GM12878 (cell line): ENCODE measurements at regions not wholly inside any gene's neighbourhood (a gene's known extent, or its start where the extent isn't known, plus 50 kb on each side); places are given as distances from the start of the nearest gene placed in this dataset.

Experiments
- ATAC-seq: fragments of 200-7000 bp; cut with Tn5 transposase; 3 replicates; pipeline ENCODE4 v1.9.1; 2020; ENCODE audit warnings: mild to moderate bottlenecking, moderate library complexity
- BruUV-seq: library from RNA; stranded (reverse); fragments of 400-500 nt; replicated peaks from 2 replicates; lab custom pipeline; 2021; lab: Mats Ljungman, UMichigan
- CTCF ChIA-PET: fragments of 300-600 bp; sonication (Branson Sonifier 250); formaldehyde crosslinking; extraction: SDS; loops from one replicate; lab custom pipeline; 2021; ENCODE audit warnings: inconsistent platforms; lab: Yijun Ruan, JAX
- POLR2A ChIA-PET: fragments of 350-600 bp; formaldehyde crosslinking; extraction: SDS; loops from one replicate; lab custom pipeline; 2021; ENCODE audit warnings: inconsistent platforms; lab: Charles Lee
- RAD21 ChIA-PET: fragments of 300-600 bp; sonication (Branson Sonifier 250); formaldehyde crosslinking; loops from one replicate; lab custom pipeline; 2023; ENCODE audit warnings: antibody characterized with exemption; ENCODE audit not compliant: unreplicated experiment; lab: Charles Lee
- SMC1A ChIA-PET: fragments of 300-600 bp; sonication (Branson Sonifier 250); formaldehyde crosslinking; loops from one replicate; lab custom pipeline; 2023; ENCODE audit not compliant: unreplicated experiment, uncharacterized antibody; lab: Charles Lee
- DNase-seq: peaks from one replicate; pipeline ENCODE4 v3.0.0-alpha.2; 2011; ENCODE audit warnings: low read depth, low spot score
- FAIRE-seq: peaks from 3 replicates; lab custom pipeline; 2011; peaks lifted over from hg19 to GRCh38; lab: Jason Lieb, UNC
- H2AFZ ChIP-seq: 2 replicates; pipeline ENCODE4 v1.6.0; 2011; ENCODE audit warnings: low read depth, low read length, control low read depth; ENCODE audit not compliant: control insufficient read depth
- H3K27ac ChIP-seq: 2 replicates; pipeline ENCODE4 v1.5.1; 2011; ENCODE audit warnings: control low read depth; ENCODE audit not compliant: control insufficient read depth, insufficient read depth
- H3K27me3 ChIP-seq, 2 experiments: replicated peaks in 1 of 2; 2 replicates each; pipeline versions ENCODE4 v1.6.0 to v1.6.1; 2011; ENCODE audit warnings: low read length in 1 of 2; ENCODE audit not compliant: control insufficient read depth in 2 of 2, insufficient read depth in 2 of 2
- H3K36me3 ChIP-seq, 2 experiments: 2 replicates each; pipeline ENCODE4 v1.5.1; 2011; ENCODE audit warnings: low read length in 1 of 2; ENCODE audit not compliant: control insufficient read depth in 2 of 2, insufficient read depth in 2 of 2
- H3K4me1 ChIP-seq: 2 replicates; pipeline ENCODE4 v1.6.1; 2011; ENCODE audit warnings: mild to moderate bottlenecking, low read length, moderate library complexity, mixed read lengths; ENCODE audit not compliant: control insufficient read depth, insufficient read depth
- H3K4me2 ChIP-seq: 2 replicates; pipeline ENCODE4 v1.6.0; 2011; ENCODE audit warnings: control low read depth; ENCODE audit not compliant: control insufficient read depth, insufficient read depth
- H3K4me3 ChIP-seq: fragments of 200-600 bp; sonication (generic); 2 replicates; pipeline ENCODE4 v1.5.1; 2016
- H3K79me2 ChIP-seq: 2 replicates; pipeline ENCODE4 v1.6.0; 2011; ENCODE audit warnings: low read length; ENCODE audit not compliant: control insufficient read depth, insufficient read depth
- H3K9ac ChIP-seq: 2 replicates; pipeline ENCODE4 v1.8.0; 2011; ENCODE audit warnings: low read length, control low read depth, mixed read lengths; ENCODE audit not compliant: control insufficient read depth, insufficient read depth
- H3K9me3 ChIP-seq: replicated peaks from 3 replicates; pipeline ENCODE4 v1.5.1; 2011; ENCODE audit warnings: mild to moderate bottlenecking, low read length; ENCODE audit not compliant: control insufficient read depth, insufficient read depth
- H4K20me1 ChIP-seq: 2 replicates; pipeline ENCODE4 v1.6.0; 2011; ENCODE audit not compliant: control insufficient read depth, insufficient read depth
- BCL11A ChIP-seq: IDR thresholded peaks from 2 replicates; pipeline ENCODE4 v1.6.1; 2011; ENCODE audit warnings: low read depth, low read length
- HDAC2 ChIP-seq: fragments of 200-600 bp; sonication (generic); IDR thresholded peaks from 2 replicates; pipeline ENCODE4 v1.6.1; 2017
- NFYB ChIP-seq: IDR thresholded peaks from 2 replicates; pipeline ENCODE4 v1.6.1; 2011; ENCODE audit warnings: low read depth, mild to moderate bottlenecking, low read length, improper control_type of control experiment, moderate library complexity; ENCODE audit not compliant: insufficient read depth
- PAX5 ChIP-seq: IDR thresholded peaks from 2 replicates; pipeline ENCODE4 v1.6.1; 2011; ENCODE audit warnings: low read depth, low read length, borderline replicate concordance
- RELA ChIP-seq: fragments of 450-650 bp; IDR thresholded peaks from 2 replicates; pipeline ENCODE4 v1.8.0; 2014; ENCODE audit warnings: borderline replicate concordance; ENCODE audit not compliant: partially characterized antibody
- RFX5 ChIP-seq: IDR thresholded peaks from 2 replicates; pipeline ENCODE4 v1.6.1; 2011; ENCODE audit warnings: low read depth, low read length, improper control_type of control experiment
- SRF ChIP-seq, 2 experiments: IDR thresholded peaks; 2 replicates each; pipeline ENCODE4 v1.6.1; 2011; ENCODE audit warnings: low read depth in 2 of 2, low read length in 2 of 2, mild to moderate bottlenecking in 1 of 2, moderate library complexity in 1 of 2
- TAF1 ChIP-seq: IDR thresholded peaks from 2 replicates; pipeline ENCODE4 v1.6.1; 2011; ENCODE audit warnings: mild to moderate bottlenecking, low read depth, low read length, borderline replicate concordance
- TARDBP ChIP-seq: IDR thresholded peaks from 2 replicates; pipeline ENCODE4 v1.6.1; 2016; ENCODE audit warnings: borderline replicate concordance
- WGBS: methylation state at CpG from one replicate; pipeline ENCODE4 v1.1.6; 2016; ENCODE audit warnings: low lambda C conversion rate; ENCODE audit not compliant: insufficient replicate concordance, insufficient coverage; ENCODE audit errors: missing lambda C conversion rate; 5-methylcytosine and 5-hydroxymethylcytosine counted together
- in situ Hi-C: fragments of 300-500 bp; cut with MboI; formaldehyde crosslinking; loops from 9 replicates; pipeline ENCODE4 v1.14.3; 2018; ENCODE audit warnings: mixed read lengths
- intact Hi-C: fragments of 100-400 bp; cut with micrococcal nuclease; formaldehyde crosslinking; loops from one replicate; pipeline ENCODE4 v1.14.2; 2022; ENCODE audit not compliant: unreplicated experiment
- TF ChIP-seq, protein P1 (sequence below): fragments of 450-650 bp; IDR thresholded peaks from 2 replicates; pipeline ENCODE4 v1.6.1; 2017; ENCODE audit warnings: mild to moderate bottlenecking, moderate library complexity
- TF ChIP-seq, protein P2 (sequence below): fragments of 450-650 bp; IDR thresholded peaks from 2 replicates; pipeline ENCODE4 v1.6.1; 2017; ENCODE audit warnings: mild to moderate bottlenecking
- TF ChIP-seq, protein P3 (sequence below): fragments of 450-650 bp; IDR thresholded peaks from 2 replicates; pipeline ENCODE4 v1.6.1; 2016; ENCODE audit warnings: mild to moderate bottlenecking
- TF ChIP-seq, protein P4 (sequence below): fragments of 450-650 bp; IDR thresholded peaks from 2 replicates; pipeline ENCODE4 v1.6.1; 2014; ENCODE audit warnings: mild to moderate bottlenecking
- TF ChIP-seq, protein P5 (sequence below): fragments of 450-650 bp; IDR thresholded peaks from 2 replicates; pipeline ENCODE4 v1.6.1; 2017; ENCODE audit warnings: low read depth, mild to moderate bottlenecking, moderate library complexity

DNA sequence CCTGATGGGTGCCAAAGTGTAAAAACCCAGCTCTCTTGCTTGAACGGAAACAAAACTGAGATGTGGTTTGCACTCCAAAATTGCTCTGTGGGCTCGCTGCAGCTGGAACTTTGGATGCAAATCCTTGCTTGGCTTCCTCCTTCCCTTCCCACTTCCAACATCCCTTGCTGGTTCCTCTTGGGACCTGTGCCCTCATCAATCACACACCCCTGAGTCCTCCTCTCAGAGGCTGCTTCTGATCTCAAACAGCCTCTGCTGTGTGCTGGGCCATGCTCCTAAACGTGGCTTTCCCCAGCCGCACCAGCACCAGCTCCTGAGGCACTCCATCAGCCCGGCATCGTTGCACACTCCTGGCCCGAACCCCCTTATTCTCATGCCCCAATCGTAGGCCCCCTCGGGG lies 124.3 kb upstream of the RAB4A start:
- ChIA-PET POLR2A (no interaction called here), SMC1A (no interaction called here), RAD21 (no interaction called here), CTCF (no interaction called here)
- WGBS, result 34% methylated on average over 9 of the region's 9 CpGs
- in situ Hi-C loops, result no loop called here
- FAIRE-seq (no peak), ATAC-seq (no peak), DNase-seq (no peak)
- Histone ChIP-seq H3K4me2 (no peak overlapping the region), H3K79me2 (no peaks in the 10 kb centered on the region), H3K27ac (no peak overlapping the region), H3K4me1 (no peaks in the 10 kb centered on the region), H4K20me1 (no peaks in the 10 kb centered on the region), H3K9me3 (no peaks in the 10 kb centered on the region), H3K27me3 (peaks cover 4 to 12% of the 10 kb centered on the region in 2 experiments; a peak in 3 of 4 replicates), H2AFZ (no peak overlapping the region), H3K4me3 (no peak overlapping the region), H3K36me3 (no peaks in the 10 kb centered on the region), H3K9ac (no peak overlapping the region)
- intact Hi-C loops, result no loop called here
- no TSS peak for BruUV-seq
- no peak for TF ChIP-seq SRF (IDR thresholded peaks at IDR 0.05; ENCODE audit: low read depth in 2 of 2, low read length in 2 of 2)
- no peak for TF ChIP-seq PAX5
- TF ChIP-seq TARDBP, result no peak
- TF ChIP-seq, protein P1, sequence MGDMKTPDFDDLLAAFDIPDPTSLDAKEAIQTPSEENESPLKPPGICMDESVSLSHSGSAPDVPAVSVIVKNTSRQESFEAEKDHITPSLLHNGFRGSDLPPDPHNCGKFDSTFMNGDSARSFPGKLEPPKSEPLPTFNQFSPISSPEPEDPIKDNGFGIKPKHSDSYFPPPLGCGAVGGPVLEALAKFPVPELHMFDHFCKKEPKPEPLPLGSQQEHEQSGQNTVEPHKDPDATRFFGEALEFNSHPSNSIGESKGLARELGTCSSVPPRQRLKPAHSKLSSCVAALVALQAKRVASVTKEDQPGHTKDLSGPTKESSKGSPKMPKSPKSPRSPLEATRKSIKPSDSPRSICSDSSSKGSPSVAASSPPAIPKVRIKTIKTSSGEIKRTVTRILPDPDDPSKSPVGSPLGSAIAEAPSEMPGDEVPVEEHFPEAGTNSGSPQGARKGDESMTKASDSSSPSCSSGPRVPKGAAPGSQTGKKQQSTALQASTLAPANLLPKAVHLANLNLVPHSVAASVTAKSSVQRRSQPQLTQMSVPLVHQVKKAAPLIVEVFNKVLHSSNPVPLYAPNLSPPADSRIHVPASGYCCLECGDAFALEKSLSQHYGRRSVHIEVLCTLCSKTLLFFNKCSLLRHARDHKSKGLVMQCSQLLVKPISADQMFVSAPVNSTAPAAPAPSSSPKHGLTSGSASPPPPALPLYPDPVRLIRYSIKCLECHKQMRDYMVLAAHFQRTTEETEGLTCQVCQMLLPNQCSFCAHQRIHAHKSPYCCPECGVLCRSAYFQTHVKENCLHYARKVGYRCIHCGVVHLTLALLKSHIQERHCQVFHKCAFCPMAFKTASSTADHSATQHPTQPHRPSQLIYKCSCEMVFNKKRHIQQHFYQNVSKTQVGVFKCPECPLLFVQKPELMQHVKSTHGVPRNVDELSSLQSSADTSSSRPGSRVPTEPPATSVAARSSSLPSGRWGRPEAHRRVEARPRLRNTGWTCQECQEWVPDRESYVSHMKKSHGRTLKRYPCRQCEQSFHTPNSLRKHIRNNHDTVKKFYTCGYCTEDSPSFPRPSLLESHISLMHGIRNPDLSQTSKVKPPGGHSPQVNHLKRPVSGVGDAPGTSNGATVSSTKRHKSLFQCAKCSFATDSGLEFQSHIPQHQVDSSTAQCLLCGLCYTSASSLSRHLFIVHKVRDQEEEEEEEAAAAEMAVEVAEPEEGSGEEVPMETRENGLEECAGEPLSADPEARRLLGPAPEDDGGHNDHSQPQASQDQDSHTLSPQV, result no peak
- no peak for TF ChIP-seq HDAC2
- TF ChIP-seq, protein P2, sequence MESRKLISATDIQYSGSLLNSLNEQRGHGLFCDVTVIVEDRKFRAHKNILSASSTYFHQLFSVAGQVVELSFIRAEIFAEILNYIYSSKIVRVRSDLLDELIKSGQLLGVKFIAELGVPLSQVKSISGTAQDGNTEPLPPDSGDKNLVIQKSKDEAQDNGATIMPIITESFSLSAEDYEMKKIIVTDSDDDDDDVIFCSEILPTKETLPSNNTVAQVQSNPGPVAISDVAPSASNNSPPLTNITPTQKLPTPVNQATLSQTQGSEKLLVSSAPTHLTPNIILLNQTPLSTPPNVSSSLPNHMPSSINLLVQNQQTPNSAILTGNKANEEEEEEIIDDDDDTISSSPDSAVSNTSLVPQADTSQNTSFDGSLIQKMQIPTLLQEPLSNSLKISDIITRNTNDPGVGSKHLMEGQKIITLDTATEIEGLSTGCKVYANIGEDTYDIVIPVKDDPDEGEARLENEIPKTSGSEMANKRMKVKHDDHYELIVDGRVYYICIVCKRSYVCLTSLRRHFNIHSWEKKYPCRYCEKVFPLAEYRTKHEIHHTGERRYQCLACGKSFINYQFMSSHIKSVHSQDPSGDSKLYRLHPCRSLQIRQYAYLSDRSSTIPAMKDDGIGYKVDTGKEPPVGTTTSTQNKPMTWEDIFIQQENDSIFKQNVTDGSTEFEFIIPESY, result no peak
- TF ChIP-seq, protein P3, sequence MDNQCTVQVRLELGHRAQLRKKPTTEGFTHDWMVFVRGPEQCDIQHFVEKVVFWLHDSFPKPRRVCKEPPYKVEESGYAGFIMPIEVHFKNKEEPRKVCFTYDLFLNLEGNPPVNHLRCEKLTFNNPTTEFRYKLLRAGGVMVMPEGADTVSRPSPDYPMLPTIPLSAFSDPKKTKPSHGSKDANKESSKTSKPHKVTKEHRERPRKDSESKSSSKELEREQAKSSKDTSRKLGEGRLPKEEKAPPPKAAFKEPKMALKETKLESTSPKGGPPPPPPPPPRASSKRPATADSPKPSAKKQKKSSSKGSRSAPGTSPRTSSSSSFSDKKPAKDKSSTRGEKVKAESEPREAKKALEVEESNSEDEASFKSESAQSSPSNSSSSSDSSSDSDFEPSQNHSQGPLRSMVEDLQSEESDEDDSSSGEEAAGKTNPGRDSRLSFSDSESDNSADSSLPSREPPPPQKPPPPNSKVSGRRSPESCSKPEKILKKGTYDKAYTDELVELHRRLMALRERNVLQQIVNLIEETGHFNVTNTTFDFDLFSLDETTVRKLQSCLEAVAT, result no peak
- TF ChIP-seq, protein P4, sequence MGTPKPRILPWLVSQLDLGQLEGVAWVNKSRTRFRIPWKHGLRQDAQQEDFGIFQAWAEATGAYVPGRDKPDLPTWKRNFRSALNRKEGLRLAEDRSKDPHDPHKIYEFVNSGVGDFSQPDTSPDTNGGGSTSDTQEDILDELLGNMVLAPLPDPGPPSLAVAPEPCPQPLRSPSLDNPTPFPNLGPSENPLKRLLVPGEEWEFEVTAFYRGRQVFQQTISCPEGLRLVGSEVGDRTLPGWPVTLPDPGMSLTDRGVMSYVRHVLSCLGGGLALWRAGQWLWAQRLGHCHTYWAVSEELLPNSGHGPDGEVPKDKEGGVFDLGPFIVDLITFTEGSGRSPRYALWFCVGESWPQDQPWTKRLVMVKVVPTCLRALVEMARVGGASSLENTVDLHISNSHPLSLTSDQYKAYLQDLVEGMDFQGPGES, result no peak
- TF ChIP-seq TAF1, result no peak
- no peak for TF ChIP-seq NFYB
- TF ChIP-seq, protein P5, sequence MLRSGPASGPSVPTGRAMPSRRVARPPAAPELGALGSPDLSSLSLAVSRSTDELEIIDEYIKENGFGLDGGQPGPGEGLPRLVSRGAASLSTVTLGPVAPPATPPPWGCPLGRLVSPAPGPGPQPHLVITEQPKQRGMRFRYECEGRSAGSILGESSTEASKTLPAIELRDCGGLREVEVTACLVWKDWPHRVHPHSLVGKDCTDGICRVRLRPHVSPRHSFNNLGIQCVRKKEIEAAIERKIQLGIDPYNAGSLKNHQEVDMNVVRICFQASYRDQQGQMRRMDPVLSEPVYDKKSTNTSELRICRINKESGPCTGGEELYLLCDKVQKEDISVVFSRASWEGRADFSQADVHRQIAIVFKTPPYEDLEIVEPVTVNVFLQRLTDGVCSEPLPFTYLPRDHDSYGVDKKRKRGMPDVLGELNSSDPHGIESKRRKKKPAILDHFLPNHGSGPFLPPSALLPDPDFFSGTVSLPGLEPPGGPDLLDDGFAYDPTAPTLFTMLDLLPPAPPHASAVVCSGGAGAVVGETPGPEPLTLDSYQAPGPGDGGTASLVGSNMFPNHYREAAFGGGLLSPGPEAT, result no peak
- no peak for TF ChIP-seq RFX5
- no peak for TF ChIP-seq RELA
- no peak for TF ChIP-seq BCL11A
